ENCODE measurements at regions not wholly inside any gene's neighbourhood (a gene's known extent, or its start where the extent isn't known, plus 50 kb on each side); places are given as distances from the start of the nearest gene placed in this dataset.
A peak's percentile ranks its signal among the peaks of the same experiment; 100 is the strongest.

GRCh38 chr12:102745971-102746600 lies 171.0 kb downstream of the PAH start:
- TF ChIP-seq CTCF (IDR thresholded peaks at IDR 0.05) = no peak

- TF ChIP-seq CTCF (IDR thresholded peaks at IDR 0.05) = no peak
These were observed 175.8 kb downstream of the PAH start for GRCh38 chr12:102741196-102741595.

GRCh38 chr12:102740141-102740955 lies 176.7 kb downstream of the PAH start:
- peak; percentile 63; the same call in 1 of the 2 replicates for TF ChIP-seq CTCF (IDR thresholded peaks at IDR 0.05)

- no peak for TF ChIP-seq CTCF (IDR thresholded peaks at IDR 0.05)
These were observed 180.7 kb downstream of the PAH start for GRCh38 chr12:102736328-102736727.

- TF ChIP-seq CTCF (IDR thresholded peaks at IDR 0.05) = no peak
These were observed 181.9 kb downstream of the PAH start for GRCh38 chr12:102735104-102735503.

- TF ChIP-seq CTCF (IDR thresholded peaks at IDR 0.05) = no peak
These were observed 186.0 kb downstream of the PAH start for GRCh38 chr12:102730996-102731395.

GRCh38 chr12:102728506-102729242 lies 188.4 kb downstream of the PAH start:
- no peak for TF ChIP-seq CTCF (IDR thresholded peaks at IDR 0.05)
